ENCODE measurements at regions not wholly inside any gene's neighbourhood (a gene's known extent, or its start where the extent isn't known, plus 50 kb on each side); places are given as distances from the start of the nearest gene placed in this dataset.

GRCh38 chr1:193827516-193827915 lies 641.1 kb upstream of the B3GALT2 start:
- no peak overlapping the region for H3K27ac ChIP-seq (ENCODE audit: low read depth, low read length)
- H3K4me1 ChIP-seq (ENCODE audit: control insufficient read depth in 3 of 3, insufficient read depth in 3 of 3, low read length in 3 of 3), result no peaks in the 10 kb centered on the region
- peaks cover 0 to 25% (median 4%) of the 10 kb centered on the region in 3 donors for H3K9me3 ChIP-seq (ENCODE audit: control insufficient read depth in 3 of 3, low read length in 3 of 3)
- no peaks in the 10 kb centered on the region for H3K27me3 ChIP-seq (ENCODE audit: control insufficient read depth in 3 of 3, insufficient read depth in 3 of 3, low read length in 3 of 3)
- H3K36me3 ChIP-seq (ENCODE audit: control insufficient read depth in 3 of 3, insufficient read depth in 3 of 3, low read length in 3 of 3), result no peaks in the 10 kb centered on the region
- no peak overlapping the region for H3K9ac ChIP-seq (ENCODE audit: low read depth in 1 of 3, low read length in 3 of 3)
- H3K4me3 ChIP-seq (ENCODE audit: low read length in 3 of 3), result no peak overlapping the region

GRCh38 chr1:193819376-193819775 lies 633.0 kb upstream of the B3GALT2 start:
- H3K36me3 ChIP-seq (ENCODE audit: control insufficient read depth in 3 of 3, insufficient read depth in 3 of 3, low read length in 3 of 3), result no peaks in the 10 kb centered on the region
- H3K9me3 ChIP-seq (ENCODE audit: control insufficient read depth in 3 of 3, low read length in 3 of 3), result peaks cover 0 to 3% (median 0%) of the 10 kb centered on the region in 3 donors
- H3K4me3 ChIP-seq (ENCODE audit: low read length in 3 of 3), result no peak overlapping the region
- no peaks in the 10 kb centered on the region for H3K4me1 ChIP-seq (ENCODE audit: control insufficient read depth in 3 of 3, insufficient read depth in 3 of 3, low read length in 3 of 3)
- H3K27me3 ChIP-seq (ENCODE audit: control insufficient read depth in 3 of 3, insufficient read depth in 3 of 3, low read length in 3 of 3), result no peaks in the 10 kb centered on the region
- H3K9ac ChIP-seq (ENCODE audit: low read depth in 1 of 3, low read length in 3 of 3), result no peak overlapping the region
- no peak overlapping the region for H3K27ac ChIP-seq (ENCODE audit: low read depth, low read length)

GRCh38 chr1:193807208-193807607 lies 620.8 kb upstream of the B3GALT2 start:
- H3K27me3 ChIP-seq (ENCODE audit: control insufficient read depth in 3 of 3, insufficient read depth in 3 of 3, low read length in 3 of 3), result no peaks in the 10 kb centered on the region
- no peak overlapping the region for H3K9ac ChIP-seq (ENCODE audit: low read depth in 1 of 3, low read length in 3 of 3)
- H3K9me3 ChIP-seq (ENCODE audit: control insufficient read depth in 3 of 3, low read length in 3 of 3), result no peaks in the 10 kb centered on the region
- no peaks in the 10 kb centered on the region for H3K4me1 ChIP-seq (ENCODE audit: control insufficient read depth in 3 of 3, insufficient read depth in 3 of 3, low read length in 3 of 3)
- no peak overlapping the region for H3K4me3 ChIP-seq (ENCODE audit: low read length in 3 of 3)
- no peaks in the 10 kb centered on the region for H3K36me3 ChIP-seq (ENCODE audit: control insufficient read depth in 3 of 3, insufficient read depth in 3 of 3, low read length in 3 of 3)
- H3K27ac ChIP-seq (ENCODE audit: low read depth, low read length), result no peak overlapping the region

- Histone ChIP-seq H3K4me1 (ENCODE audit: control insufficient read depth in 3 of 3, insufficient read depth in 3 of 3, low read length in 3 of 3) (no peaks in the 10 kb centered on the region), H3K27me3 (ENCODE audit: control insufficient read depth in 3 of 3, insufficient read depth in 3 of 3, low read length in 3 of 3) (no peaks in the 10 kb centered on the region), H3K9me3 (ENCODE audit: control insufficient read depth in 3 of 3, low read length in 3 of 3) (no peaks in the 10 kb centered on the region), H3K4me3 (ENCODE audit: low read length in 3 of 3) (no peak overlapping the region), H3K27ac (ENCODE audit: low read depth, low read length) (no peak overlapping the region), H3K36me3 (ENCODE audit: control insufficient read depth in 3 of 3, insufficient read depth in 3 of 3, low read length in 3 of 3) (no peaks in the 10 kb centered on the region), H3K9ac (ENCODE audit: low read depth in 1 of 3, low read length in 3 of 3) (no peak overlapping the region)
These were observed 620.0 kb upstream of the B3GALT2 start for GRCh38 chr1:193806079-193807048.

GRCh38 chr1:193799948-193800690 lies 613.7 kb upstream of the B3GALT2 start:
- H3K36me3 ChIP-seq (ENCODE audit: control insufficient read depth in 3 of 3, insufficient read depth in 3 of 3, low read length in 3 of 3), result no peaks in the 10 kb centered on the region
- no peak overlapping the region for H3K4me3 ChIP-seq (ENCODE audit: low read length in 3 of 3)
- no peaks in the 10 kb centered on the region for H3K27me3 ChIP-seq (ENCODE audit: control insufficient read depth in 3 of 3, insufficient read depth in 3 of 3, low read length in 3 of 3)
- H3K9me3 ChIP-seq (ENCODE audit: control insufficient read depth in 3 of 3, low read length in 3 of 3), result no peaks in the 10 kb centered on the region
- no peak overlapping the region for H3K9ac ChIP-seq (ENCODE audit: low read depth in 1 of 3, low read length in 3 of 3)
- H3K27ac ChIP-seq (ENCODE audit: low read depth, low read length), result no peak overlapping the region
- no peaks in the 10 kb centered on the region for H3K4me1 ChIP-seq (ENCODE audit: control insufficient read depth in 3 of 3, insufficient read depth in 3 of 3, low read length in 3 of 3)

- H3K27ac ChIP-seq (ENCODE audit: low read depth, low read length), result no peak overlapping the region
These were observed 613.0 kb upstream of the B3GALT2 start for GRCh38 chr1:193799371-193799770.

GRCh38 chr1:193794239-193794638 lies 607.8 kb upstream of the B3GALT2 start:
- no peaks in the 10 kb centered on the region for H3K4me1 ChIP-seq (ENCODE audit: control insufficient read depth in 3 of 3, insufficient read depth in 3 of 3, low read length in 3 of 3)
- H3K4me3 ChIP-seq (ENCODE audit: low read length in 3 of 3), result no peak overlapping the region
- H3K27me3 ChIP-seq (ENCODE audit: control insufficient read depth in 3 of 3, insufficient read depth in 3 of 3, low read length in 3 of 3), result no peaks in the 10 kb centered on the region
- no peak overlapping the region for H3K9ac ChIP-seq (ENCODE audit: low read depth in 1 of 3, low read length in 3 of 3)
- no peaks in the 10 kb centered on the region for H3K36me3 ChIP-seq (ENCODE audit: control insufficient read depth in 3 of 3, insufficient read depth in 3 of 3, low read length in 3 of 3)
- H3K9me3 ChIP-seq (ENCODE audit: control insufficient read depth in 3 of 3, low read length in 3 of 3), result no peaks in the 10 kb centered on the region
- no peak overlapping the region for H3K27ac ChIP-seq (ENCODE audit: low read depth, low read length)

More at GRCh38 chr1:193799371-193799770, 613.0 kb upstream of the B3GALT2 start:
- Histone ChIP-seq H3K9me3 (ENCODE audit: control insufficient read depth in 3 of 3, low read length in 3 of 3) (no peaks in the 10 kb centered on the region), H3K4me3 (ENCODE audit: low read length in 3 of 3) (no peak overlapping the region), H3K4me1 (ENCODE audit: control insufficient read depth in 3 of 3, insufficient read depth in 3 of 3, low read length in 3 of 3) (no peaks in the 10 kb centered on the region), H3K36me3 (ENCODE audit: control insufficient read depth in 3 of 3, insufficient read depth in 3 of 3, low read length in 3 of 3) (no peaks in the 10 kb centered on the region), H3K9ac (ENCODE audit: low read depth in 1 of 3, low read length in 3 of 3) (no peak overlapping the region), H3K27me3 (ENCODE audit: control insufficient read depth in 3 of 3, insufficient read depth in 3 of 3, low read length in 3 of 3) (no peaks in the 10 kb centered on the region)

GRCh38 chr1:193791746-193792145 lies 605.3 kb upstream of the B3GALT2 start:
- no peaks in the 10 kb centered on the region for H3K27me3 ChIP-seq (ENCODE audit: control insufficient read depth in 3 of 3, insufficient read depth in 3 of 3, low read length in 3 of 3)
- H3K4me1 ChIP-seq (ENCODE audit: control insufficient read depth in 3 of 3, insufficient read depth in 3 of 3, low read length in 3 of 3), result no peaks in the 10 kb centered on the region
- H3K9me3 ChIP-seq (ENCODE audit: control insufficient read depth in 3 of 3, low read length in 3 of 3), result no peaks in the 10 kb centered on the region
- H3K36me3 ChIP-seq (ENCODE audit: control insufficient read depth in 3 of 3, insufficient read depth in 3 of 3, low read length in 3 of 3), result no peaks in the 10 kb centered on the region
- H3K27ac ChIP-seq (ENCODE audit: low read depth, low read length), result no peak overlapping the region
- H3K4me3 ChIP-seq (ENCODE audit: low read length in 3 of 3), result no peak overlapping the region
- H3K9ac ChIP-seq (ENCODE audit: low read depth in 1 of 3, low read length in 3 of 3), result no peak overlapping the region

GRCh38 chr1:193787061-193787460 lies 600.6 kb upstream of the B3GALT2 start:
- no peaks in the 10 kb centered on the region for H3K27me3 ChIP-seq (ENCODE audit: control insufficient read depth in 3 of 3, insufficient read depth in 3 of 3, low read length in 3 of 3)
- no peaks in the 10 kb centered on the region for H3K9me3 ChIP-seq (ENCODE audit: control insufficient read depth in 3 of 3, low read length in 3 of 3)
- no peak overlapping the region for H3K27ac ChIP-seq (ENCODE audit: low read depth, low read length)
- no peaks in the 10 kb centered on the region for H3K4me1 ChIP-seq (ENCODE audit: control insufficient read depth in 3 of 3, insufficient read depth in 3 of 3, low read length in 3 of 3)
- no peaks in the 10 kb centered on the region for H3K36me3 ChIP-seq (ENCODE audit: control insufficient read depth in 3 of 3, insufficient read depth in 3 of 3, low read length in 3 of 3)
- H3K4me3 ChIP-seq (ENCODE audit: low read length in 3 of 3), result no peak overlapping the region
- no peak overlapping the region for H3K9ac ChIP-seq (ENCODE audit: low read depth in 1 of 3, low read length in 3 of 3)

- Histone ChIP-seq H3K9ac (ENCODE audit: low read depth in 1 of 3, low read length in 3 of 3) (no peak overlapping the region), H3K4me1 (ENCODE audit: control insufficient read depth in 3 of 3, insufficient read depth in 3 of 3, low read length in 3 of 3) (no peaks in the 10 kb centered on the region), H3K36me3 (ENCODE audit: control insufficient read depth in 3 of 3, insufficient read depth in 3 of 3, low read length in 3 of 3) (no peaks in the 10 kb centered on the region), H3K27me3 (ENCODE audit: control insufficient read depth in 3 of 3, insufficient read depth in 3 of 3, low read length in 3 of 3) (no peaks in the 10 kb centered on the region), H3K4me3 (ENCODE audit: low read length in 3 of 3) (no peak overlapping the region), H3K27ac (ENCODE audit: low read depth, low read length) (no peak overlapping the region), H3K9me3 (ENCODE audit: control insufficient read depth in 3 of 3, low read length in 3 of 3) (no peaks in the 10 kb centered on the region)
These were observed 599.5 kb upstream of the B3GALT2 start for GRCh38 chr1:193785850-193786420.
